Loucy (cell line): ENCODE measurements at regions not wholly inside any gene's neighbourhood (a gene's known extent, or its start where the extent isn't known, plus 50 kb on each side); places are given as distances from the start of the nearest gene placed in this dataset.

ENCODE experiments used
- H2AFZ ChIP-seq: fragments of 200-600 bp; sonication (generic); 2 replicates; pipeline ENCODE4 v1.6.0; 2016; ENCODE audit warnings: antibody characterized with exemption, mild to moderate bottlenecking, low read length, moderate library complexity
- H3F3A ChIP-seq: fragments of 200-600 bp; 2 replicates; pipeline ENCODE4 v1.6.0; 2016; ENCODE audit warnings: antibody characterized with exemption, low read depth, mild to moderate bottlenecking
- H3K27me3 ChIP-seq: fragments of 200-600 bp; sonication (generic); 2 replicates; pipeline ENCODE4 v1.6.1; 2014; ENCODE audit warnings: low read length, mild to moderate bottlenecking; ENCODE audit not compliant: insufficient read depth, poor library complexity, severe bottlenecking
- H3K36me3 ChIP-seq: fragments of 200-600 bp; sonication (generic); 2 replicates; pipeline ENCODE4 v1.6.1; 2016; ENCODE audit warnings: low read length; ENCODE audit not compliant: insufficient read depth
- H3K4me1 ChIP-seq: fragments of 200-600 bp; sonication (generic); 2 replicates; pipeline ENCODE4 v1.5.1; 2014; ENCODE audit warnings: low read length, mild to moderate bottlenecking; ENCODE audit not compliant: insufficient read depth, poor library complexity, severe bottlenecking
- H3K4me2 ChIP-seq: fragments of 200-600 bp; sonication (generic); 2 replicates; pipeline ENCODE4 v1.6.0; 2014; ENCODE audit warnings: antibody characterized with exemption, low read length, low read depth, mild to moderate bottlenecking; ENCODE audit not compliant: poor library complexity, severe bottlenecking
- H3K4me3 ChIP-seq: fragments of 200-600 bp; sonication (generic); 2 replicates; pipeline ENCODE4 v1.5.1; 2014; ENCODE audit warnings: low read length, mild to moderate bottlenecking, mixed read lengths; ENCODE audit not compliant: poor library complexity, severe bottlenecking
- H3K79me2 ChIP-seq: fragments of 200-600 bp; sonication (generic); 2 replicates; pipeline ENCODE4 v1.6.1; 2014; ENCODE audit warnings: low read length; ENCODE audit not compliant: insufficient read depth
- H3K9ac ChIP-seq: fragments of 200-600 bp; sonication (generic); 2 replicates; pipeline ENCODE4 v1.6.0; 2014; ENCODE audit warnings: mild to moderate bottlenecking, low read depth, low read length, moderate library complexity; ENCODE audit not compliant: poor library complexity, severe bottlenecking
- H3K9me2 ChIP-seq: fragments of 200-600 bp; sonication (generic); replicated peaks from 2 replicates; pipeline ENCODE4 v1.6.1; 2016; ENCODE audit warnings: low read depth, low read length, mixed read lengths
- H3K9me3 ChIP-seq: fragments of 200-600 bp; sonication (generic); 2 replicates; pipeline ENCODE4 v1.6.1; 2014; ENCODE audit warnings: mild to moderate bottlenecking, antibody characterized with exemption, low read length, low read depth; ENCODE audit not compliant: insufficient read depth
- H4K20me1 ChIP-seq: fragments of 200-600 bp; sonication (generic); 2 replicates; pipeline ENCODE4 v1.6.0; 2014; ENCODE audit warnings: antibody characterized with exemption, low read length, mild to moderate bottlenecking; ENCODE audit not compliant: insufficient read depth, poor library complexity, severe bottlenecking
- EZH2phosphoT487 ChIP-seq: fragments of 200-600 bp; IDR thresholded peaks from 2 replicates; pipeline ENCODE4 v1.6.1; 2018; ENCODE audit warnings: antibody characterized with exemption, mild to moderate bottlenecking, moderate library complexity, borderline replicate concordance
- TF ChIP-seq, protein P1 (sequence below): fragments of 200-600 bp; sonication (generic); conservative IDR thresholded peaks from 2 replicates; pipeline ENCODE4 v1.5.1; 2014; ENCODE audit warnings: mild to moderate bottlenecking, antibody characterized with exemption, low read length

GRCh38 chr11:96736601-96737000 is 346.8 kb downstream of the JRKL start:
- Histone ChIP-seq H3F3A (no peaks in the 10 kb centered on the region), H3K9ac (no peak overlapping the region), H3K4me2 (no peak overlapping the region), H3K4me3 (no peak overlapping the region), H2AFZ (no peak overlapping the region), H3K36me3 (no peaks in the 10 kb centered on the region), H3K9me2 (no peaks in the 10 kb centered on the region), H3K4me1 (no peaks in the 10 kb centered on the region), H4K20me1 (no peaks in the 10 kb centered on the region), H3K9me3 (no peaks in the 10 kb centered on the region), H3K79me2 (no peaks in the 10 kb centered on the region), H3K27me3 (no peaks in the 10 kb centered on the region)
- TF ChIP-seq EZH2phosphoT487, result no peak
- TF ChIP-seq, protein P1, sequence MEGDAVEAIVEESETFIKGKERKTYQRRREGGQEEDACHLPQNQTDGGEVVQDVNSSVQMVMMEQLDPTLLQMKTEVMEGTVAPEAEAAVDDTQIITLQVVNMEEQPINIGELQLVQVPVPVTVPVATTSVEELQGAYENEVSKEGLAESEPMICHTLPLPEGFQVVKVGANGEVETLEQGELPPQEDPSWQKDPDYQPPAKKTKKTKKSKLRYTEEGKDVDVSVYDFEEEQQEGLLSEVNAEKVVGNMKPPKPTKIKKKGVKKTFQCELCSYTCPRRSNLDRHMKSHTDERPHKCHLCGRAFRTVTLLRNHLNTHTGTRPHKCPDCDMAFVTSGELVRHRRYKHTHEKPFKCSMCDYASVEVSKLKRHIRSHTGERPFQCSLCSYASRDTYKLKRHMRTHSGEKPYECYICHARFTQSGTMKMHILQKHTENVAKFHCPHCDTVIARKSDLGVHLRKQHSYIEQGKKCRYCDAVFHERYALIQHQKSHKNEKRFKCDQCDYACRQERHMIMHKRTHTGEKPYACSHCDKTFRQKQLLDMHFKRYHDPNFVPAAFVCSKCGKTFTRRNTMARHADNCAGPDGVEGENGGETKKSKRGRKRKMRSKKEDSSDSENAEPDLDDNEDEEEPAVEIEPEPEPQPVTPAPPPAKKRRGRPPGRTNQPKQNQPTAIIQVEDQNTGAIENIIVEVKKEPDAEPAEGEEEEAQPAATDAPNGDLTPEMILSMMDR, result no peak

DNA sequence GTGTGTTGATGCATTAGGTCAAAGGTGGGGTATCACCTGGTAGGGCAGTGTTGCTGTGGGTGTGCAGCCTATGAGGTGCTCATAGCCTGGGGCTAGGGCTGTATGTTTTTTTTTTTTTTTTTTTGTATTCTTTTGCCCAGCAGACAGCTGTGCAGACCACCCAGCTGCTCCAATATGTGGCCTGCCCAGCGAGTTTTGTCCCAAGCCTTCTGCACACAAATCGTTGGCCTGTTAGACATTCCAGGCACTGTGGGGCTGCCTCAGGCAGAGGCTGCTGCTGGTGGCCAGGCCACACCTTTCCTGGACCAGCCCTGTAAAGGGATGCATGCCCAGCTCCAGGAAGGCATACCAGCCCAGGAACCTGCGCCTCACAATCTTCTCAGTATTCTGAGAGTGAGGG is 348.5 kb downstream of the JRKL start:
- no peak for TF ChIP-seq EZH2phosphoT487
- TF ChIP-seq, protein P1, result no peak
- no peaks in the 10 kb centered on the region for H3K36me3 ChIP-seq
- no peaks in the 10 kb centered on the region for H3K27me3 ChIP-seq
- no peaks in the 10 kb centered on the region for H3F3A ChIP-seq
- H4K20me1 ChIP-seq, result no peaks in the 10 kb centered on the region
- no peak overlapping the region for H3K9ac ChIP-seq
- no peak overlapping the region for H3K4me3 ChIP-seq
- no peaks in the 10 kb centered on the region for H3K79me2 ChIP-seq
- no peaks in the 10 kb centered on the region for H3K9me3 ChIP-seq
- no peak overlapping the region for H2AFZ ChIP-seq
- H3K4me1 ChIP-seq, result no peaks in the 10 kb centered on the region
- no peak overlapping the region for H3K4me2 ChIP-seq
- no peaks in the 10 kb centered on the region for H3K9me2 ChIP-seq

GRCh38 chr11:96741068-96741467 is 351.3 kb downstream of the JRKL start:
- Histone ChIP-seq H3K9me3 (no peaks in the 10 kb centered on the region), H3K36me3 (no peaks in the 10 kb centered on the region), H3K4me1 (no peaks in the 10 kb centered on the region), H3K79me2 (no peaks in the 10 kb centered on the region), H2AFZ (no peak overlapping the region), H4K20me1 (no peaks in the 10 kb centered on the region), H3K9me2 (no peaks in the 10 kb centered on the region), H3K4me3 (no peak overlapping the region), H3F3A (no peaks in the 10 kb centered on the region), H3K27me3 (no peaks in the 10 kb centered on the region), H3K9ac (no peak overlapping the region), H3K4me2 (no peak overlapping the region)
- TF ChIP-seq, protein P1, result no peak
- TF ChIP-seq EZH2phosphoT487, result no peak
